Stomach (tissue), 4 donors: ENCODE measurements at regions not wholly inside any gene's neighbourhood (a gene's known extent, or its start where the extent isn't known, plus 50 kb on each side); places are given as distances from the start of the nearest gene placed in this dataset.
"Not testable (repeated sequence)": the region's sequence is repeated elsewhere in the genome, so short reads cannot be mapped to it uniquely, and the experiment has no call there.

ENCODE experiments used
- CTCF ChIP-seq, 7 experiments: fragments of 450-650 bp in 4 of 7; fragments of 200-600 bp in 3 of 7; sonication (generic) in 3 of 7; IDR thresholded peaks; one replicate each; pipeline ENCODE4 v1.5.1; 2016 to 2019; ENCODE audit warnings: antibody characterized with exemption in 7 of 7, control low read depth in 2 of 7, mild to moderate bottlenecking in 1 of 7
- EP300 ChIP-seq: sonication (generic); formaldehyde crosslinking; IDR thresholded peaks from one replicate; pipeline ENCODE4 v1.6.1; 2017; ENCODE audit warnings: antibody characterized with exemption
- POLR2A ChIP-seq, 4 donors: fragments of 450-650 bp; IDR thresholded peaks; one replicate each; pipeline ENCODE4 v1.6.1; 2016; ENCODE audit warnings: antibody characterized with exemption in 4 of 4, control low read depth in 2 of 4, mild to moderate bottlenecking in 1 of 4, moderate library complexity in 1 of 4
- POLR2AphosphoS5 ChIP-seq, 3 donors: sonication (generic); formaldehyde crosslinking; IDR thresholded peaks; one replicate each; pipeline ENCODE4 v1.6.1; 2016; ENCODE audit warnings: antibody characterized with exemption in 3 of 3

- TF ChIP-seq EP300; CTCF (IDR thresholded peaks at IDR 0.05); POLR2A (IDR thresholded peaks at IDR 0.05); POLR2AphosphoS5 (IDR thresholded peaks at IDR 0.05): not testable (repeated sequence)
Measured at GRCh38 chr12:38123028-38123427, 193.5 kb upstream of the ALG10B start.
